ENCODE measurements at regions not wholly inside any gene's neighbourhood (a gene's known extent, or its start where the extent isn't known, plus 50 kb on each side); places are given as distances from the start of the nearest gene placed in this dataset.
A peak's percentile ranks its signal among the peaks of the same experiment; 100 is the strongest.
"Not testable (repeated sequence)": the region's sequence is repeated elsewhere in the genome, so short reads cannot be mapped to it uniquely, and the experiment has no call there.

GRCh38 chr6:125354649-125355048 lies 52.9 kb upstream of the HDDC2 start:
- DNase-seq (ENCODE audit: low read depth, low spot score) = no peak

GRCh38 chr6:125356884-125357283 lies 55.1 kb upstream of the HDDC2 start:
- DNase-seq (ENCODE audit: low read depth, low spot score) = no peak

- DNase-seq (ENCODE audit: low read depth, low spot score) = no peak
These were observed 55.9 kb upstream of the HDDC2 start for GRCh38 chr6:125357515-125358256.

GRCh38 chr6:125358898-125359297 lies 57.1 kb upstream of the HDDC2 start:
- DNase-seq (ENCODE audit: low read depth, low spot score) = no peak

- DNase-seq (ENCODE audit: low read depth, low spot score) = no peak
These were observed 60.1 kb upstream of the HDDC2 start for GRCh38 chr6:125361868-125362267.

- DNase-seq (ENCODE audit: low read depth, low spot score) = peak; percentile 72
These were observed 61.5 kb upstream of the HDDC2 start for GRCh38 chr6:125363039-125363823.

GRCh38 chr6:125363824-125364165 lies 62.0 kb upstream of the HDDC2 start:
- no peak for DNase-seq (ENCODE audit: low read depth, low spot score)

GRCh38 chr6:125365230-125365629 lies 63.5 kb upstream of the HDDC2 start:
- no peak for DNase-seq (ENCODE audit: low read depth, low spot score)

- DNase-seq (ENCODE audit: low read depth, low spot score) = no peak
These were observed 65.4 kb upstream of the HDDC2 start for GRCh38 chr6:125367036-125367782.

GRCh38 chr6:125370343-125370742 lies 68.6 kb upstream of the HDDC2 start:
- DNase-seq (ENCODE audit: low read depth, low spot score) = no peak

- no peak for DNase-seq (ENCODE audit: low read depth, low spot score)
These were observed 73.2 kb upstream of the HDDC2 start for GRCh38 chr6:125375013-125375412.

GRCh38 chr6:125375821-125376220 lies 74.1 kb upstream of the HDDC2 start:
- DNase-seq (ENCODE audit: low read depth, low spot score) = no peak

- DNase-seq (ENCODE audit: low read depth, low spot score) = peak; percentile 98
These were observed 75.9 kb upstream of the HDDC2 start for GRCh38 chr6:125377621-125378020.

- DNase-seq (ENCODE audit: low read depth, low spot score) = no peak
These were observed 77.4 kb upstream of the HDDC2 start for GRCh38 chr6:125379174-125379573.

- no peak for DNase-seq (ENCODE audit: low read depth, low spot score)
These were observed 78.7 kb upstream of the HDDC2 start for GRCh38 chr6:125380474-125380873.

- DNase-seq (ENCODE audit: low read depth, low spot score) = not testable (repeated sequence)
These were observed 84.6 kb upstream of the HDDC2 start for GRCh38 chr6:125386337-125386736.

GRCh38 chr6:125392682-125393081 lies 90.9 kb upstream of the HDDC2 start:
- DNase-seq (ENCODE audit: low read depth, low spot score) = no peak

GRCh38 chr6:125393449-125393858 lies 91.7 kb upstream of the HDDC2 start:
- no peak for DNase-seq (ENCODE audit: low read depth, low spot score)

GRCh38 chr6:125406741-125407140 lies 105.0 kb upstream of the HDDC2 start:
- DNase-seq (ENCODE audit: low read depth, low spot score) = no peak

GRCh38 chr6:125414507-125414906 lies 112.7 kb upstream of the HDDC2 start:
- DNase-seq (ENCODE audit: low read depth, low spot score) = no peak

- no peak for DNase-seq (ENCODE audit: low read depth, low spot score)
These were observed 114.1 kb upstream of the HDDC2 start for GRCh38 chr6:125415913-125416312.

- no peak for DNase-seq (ENCODE audit: low read depth, low spot score)
These were observed 120.1 kb upstream of the HDDC2 start for GRCh38 chr6:125421836-125422235.

Data from smooth muscle cell of the brain vasculature (primary cell).